ENCODE measurements at regions not wholly inside any gene's neighbourhood (a gene's known extent, or its start where the extent isn't known, plus 50 kb on each side); places are given as distances from the start of the nearest gene placed in this dataset.

- TF ChIP-seq, protein P1, sequence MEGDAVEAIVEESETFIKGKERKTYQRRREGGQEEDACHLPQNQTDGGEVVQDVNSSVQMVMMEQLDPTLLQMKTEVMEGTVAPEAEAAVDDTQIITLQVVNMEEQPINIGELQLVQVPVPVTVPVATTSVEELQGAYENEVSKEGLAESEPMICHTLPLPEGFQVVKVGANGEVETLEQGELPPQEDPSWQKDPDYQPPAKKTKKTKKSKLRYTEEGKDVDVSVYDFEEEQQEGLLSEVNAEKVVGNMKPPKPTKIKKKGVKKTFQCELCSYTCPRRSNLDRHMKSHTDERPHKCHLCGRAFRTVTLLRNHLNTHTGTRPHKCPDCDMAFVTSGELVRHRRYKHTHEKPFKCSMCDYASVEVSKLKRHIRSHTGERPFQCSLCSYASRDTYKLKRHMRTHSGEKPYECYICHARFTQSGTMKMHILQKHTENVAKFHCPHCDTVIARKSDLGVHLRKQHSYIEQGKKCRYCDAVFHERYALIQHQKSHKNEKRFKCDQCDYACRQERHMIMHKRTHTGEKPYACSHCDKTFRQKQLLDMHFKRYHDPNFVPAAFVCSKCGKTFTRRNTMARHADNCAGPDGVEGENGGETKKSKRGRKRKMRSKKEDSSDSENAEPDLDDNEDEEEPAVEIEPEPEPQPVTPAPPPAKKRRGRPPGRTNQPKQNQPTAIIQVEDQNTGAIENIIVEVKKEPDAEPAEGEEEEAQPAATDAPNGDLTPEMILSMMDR (IDR thresholded peaks at IDR 0.05): no peak
- TF ChIP-seq EZH2 (IDR thresholded peaks at IDR 0.05; ENCODE audit: borderline replicate concordance, insufficient read depth, low read depth, low read length, poor library complexity, severe bottlenecking): no peak
Measured at GRCh38 chr7:131057015-131057793, 270.5 kb upstream of the MKLN1 start.

Data from B cell (primary cell).